ENCODE measurements at regions not wholly inside any gene's neighbourhood (a gene's known extent, or its start where the extent isn't known, plus 50 kb on each side); places are given as distances from the start of the nearest gene placed in this dataset.

- no peak for DNase-seq
Observed at GRCh38 chr2:59027320-59027719, 786.2 kb upstream of the FANCL start.

GRCh38 chr2:59025157-59025757, 784.1 kb upstream of the FANCL start:
- DNase-seq = no peak

DNA sequence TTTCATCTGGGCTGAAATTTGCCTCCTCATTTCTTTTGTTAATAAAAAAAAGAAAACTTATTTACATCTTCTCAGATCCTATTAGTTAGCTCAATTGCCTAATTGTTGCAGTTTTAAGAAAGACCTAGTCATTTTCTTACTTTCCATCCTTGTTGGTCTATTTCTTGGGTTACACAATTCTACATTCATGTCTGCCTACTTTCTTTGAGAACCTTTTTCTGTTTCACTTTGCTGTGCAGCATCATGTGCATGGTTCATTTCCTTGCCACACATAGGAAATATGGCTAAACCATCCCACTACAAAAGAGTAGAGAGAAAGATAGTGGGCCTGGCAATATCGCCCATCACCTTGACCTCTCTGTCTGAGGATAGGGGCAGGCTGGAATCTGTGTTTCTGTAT, 780.7 kb upstream of the FANCL start:
- no peak for DNase-seq

GRCh38 chr2:59019566-59020159, 778.5 kb upstream of the FANCL start:
- no peak for DNase-seq

- no peak for DNase-seq
Observed at GRCh38 chr2:59018737-59019136, 777.6 kb upstream of the FANCL start.

DNA sequence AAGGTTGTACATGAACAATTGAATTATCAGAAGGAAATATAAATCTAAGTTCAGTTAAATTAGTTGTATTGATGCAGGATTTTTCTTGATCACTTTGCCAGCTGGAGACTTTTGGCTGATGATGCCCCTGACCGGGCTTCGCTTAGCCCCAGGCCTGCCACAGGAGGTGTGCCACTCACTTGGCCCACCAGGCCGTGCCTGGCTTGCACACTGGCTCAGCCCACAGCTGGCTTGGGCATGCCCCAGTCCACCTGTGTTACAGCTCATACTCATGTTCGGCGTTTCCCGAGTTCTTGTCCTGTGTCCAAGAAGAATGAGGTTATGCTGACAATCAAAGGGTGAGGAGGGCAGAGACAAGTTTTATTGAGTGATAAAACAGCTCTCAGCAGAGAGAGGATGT, 773.9 kb upstream of the FANCL start:
- no peak for DNase-seq

GRCh38 chr2:59012971-59013370, 771.8 kb upstream of the FANCL start:
- DNase-seq = no peak

- DNase-seq = no peak
Observed at GRCh38 chr2:59012234-59012633, 771.1 kb upstream of the FANCL start.

- no peak for DNase-seq
Observed at GRCh38 chr2:59008950-59009349, 767.8 kb upstream of the FANCL start.

- no peak for DNase-seq
Observed at GRCh38 chr2:59005836-59006615, 764.9 kb upstream of the FANCL start.

- DNase-seq = no peak
Observed at GRCh38 chr2:59004621-59005020, 763.5 kb upstream of the FANCL start.

DNA sequence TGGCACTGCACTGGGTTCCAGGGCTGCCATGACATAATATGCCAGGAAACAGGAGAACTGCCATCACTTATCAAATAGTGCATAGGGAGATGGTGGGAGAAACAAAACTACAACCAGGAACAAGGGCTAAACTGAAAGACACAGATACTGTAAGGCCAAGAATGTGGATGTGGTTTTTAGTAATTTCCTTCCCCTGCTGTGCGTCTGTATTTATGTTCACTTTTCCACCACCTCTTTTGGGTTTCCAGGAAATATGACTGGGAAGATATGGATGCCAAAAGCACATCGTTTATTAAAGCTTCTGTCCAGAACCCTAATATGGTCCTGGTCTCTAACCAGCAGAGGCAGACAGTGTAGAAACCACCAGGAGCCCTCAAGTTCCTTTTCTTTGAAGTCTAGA, 759.7 kb upstream of the FANCL start:
- DNase-seq = no peak

GRCh38 chr2:58992062-58992706, 751.1 kb upstream of the FANCL start:
- DNase-seq = no peak

DNA sequence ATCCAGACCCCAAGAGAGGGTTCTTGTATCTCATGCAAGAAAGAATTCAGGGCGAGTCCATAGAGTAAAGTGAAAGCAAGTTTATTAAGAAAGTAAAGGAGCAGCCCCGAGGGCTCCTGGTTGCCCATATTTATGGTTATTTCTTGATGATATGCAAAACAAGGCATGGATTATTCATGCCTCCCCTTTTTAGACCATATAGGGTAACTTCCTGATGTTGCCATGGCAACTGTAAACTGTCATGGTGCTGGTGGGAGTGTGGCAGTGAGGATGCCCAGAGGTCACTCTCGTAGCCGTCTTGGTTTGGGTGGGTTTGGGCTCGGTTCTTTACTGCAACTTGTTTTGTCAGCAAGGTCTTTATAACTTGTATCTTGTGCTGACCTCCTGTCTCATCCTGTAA, 750.2 kb upstream of the FANCL start:
- no peak for DNase-seq

- no peak for DNase-seq
Observed at GRCh38 chr2:58985541-58985940, 744.4 kb upstream of the FANCL start.

- no peak for DNase-seq
Observed at GRCh38 chr2:58984731-58985130, 743.6 kb upstream of the FANCL start.

- no peak for DNase-seq
Observed at GRCh38 chr2:58983111-58983510, 742.0 kb upstream of the FANCL start.

DNA sequence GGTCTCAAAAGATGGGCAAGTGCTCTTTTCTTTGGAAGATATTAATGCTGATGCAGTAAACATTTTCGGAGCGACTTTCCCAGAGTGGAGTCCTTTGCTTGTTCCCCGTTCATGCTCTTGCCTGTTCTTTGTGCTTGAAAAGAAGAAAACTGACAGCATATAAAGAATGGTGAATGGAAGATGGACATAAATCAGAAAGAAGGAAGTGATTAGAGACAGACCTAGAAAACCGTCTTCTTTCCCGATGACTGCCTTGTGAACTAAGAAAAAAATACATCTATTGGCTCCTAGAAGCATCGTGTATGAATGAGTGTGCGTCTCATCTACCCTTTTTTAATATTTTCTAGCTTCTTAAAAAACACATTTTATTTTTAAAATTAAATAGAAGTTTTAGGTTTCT, 740.1 kb upstream of the FANCL start:
- DNase-seq = no peak

DNA sequence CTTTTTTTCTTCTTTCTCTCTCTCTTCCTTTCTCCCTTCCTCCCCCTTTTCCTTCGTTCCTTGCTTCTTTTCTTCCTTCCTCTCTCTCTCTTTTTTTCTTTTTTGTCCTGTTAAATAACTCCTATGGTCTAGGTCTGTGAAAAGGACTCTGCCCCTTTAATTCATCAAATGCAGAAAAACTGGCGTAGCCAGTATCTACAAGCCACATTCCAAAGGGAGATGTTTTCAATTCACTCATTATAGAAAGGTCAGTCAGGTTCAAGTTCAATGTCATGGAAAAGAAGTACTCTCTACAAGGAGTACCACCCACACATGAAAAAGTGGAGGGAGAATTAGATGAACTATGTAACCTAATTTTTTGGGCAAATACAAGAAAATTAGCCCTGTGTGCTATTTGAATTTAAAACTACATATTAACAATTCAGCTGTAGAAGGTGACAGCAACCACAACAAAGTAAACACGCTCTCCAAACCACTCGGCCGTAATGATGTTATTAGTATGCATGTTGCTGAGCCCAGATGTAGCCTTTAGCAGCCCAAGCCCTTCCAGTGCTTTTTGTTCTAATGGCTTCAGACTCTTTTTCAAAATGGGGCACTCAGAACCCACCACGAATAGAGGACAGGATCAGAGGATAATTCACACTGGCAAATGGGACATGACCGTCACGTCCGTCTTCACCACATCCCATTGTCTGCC, 735.4 kb upstream of the FANCL start:
- DNase-seq = no peak

DNA sequence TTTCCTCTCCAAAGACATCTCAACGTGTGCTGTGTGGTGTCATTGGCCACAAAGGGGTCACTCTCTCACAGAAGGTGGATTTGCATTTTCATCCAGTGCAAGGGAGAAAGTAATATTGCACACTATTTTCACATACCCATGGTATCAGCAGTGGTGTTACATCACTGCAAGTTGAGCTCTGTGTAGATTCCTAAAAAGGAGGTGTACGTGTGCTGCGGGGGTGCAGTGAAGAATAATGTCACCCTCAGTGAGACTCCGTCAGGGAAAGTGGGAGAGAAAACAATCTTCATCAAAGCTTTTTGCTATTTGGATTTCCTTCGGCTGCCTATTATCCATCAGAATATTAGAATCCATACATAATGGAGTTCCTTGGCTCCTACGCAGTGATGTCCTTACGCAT, 733.8 kb upstream of the FANCL start:
- no peak for DNase-seq

GRCh38 chr2:58974426-58974825, 733.3 kb upstream of the FANCL start:
- DNase-seq = no peak

- no peak for DNase-seq
Observed at GRCh38 chr2:58973811-58974281, 732.7 kb upstream of the FANCL start.

GRCh38 chr2:58972737-58973136, 731.6 kb upstream of the FANCL start:
- DNase-seq = no peak
